ENCODE measurements at regions not wholly inside any gene's neighbourhood (a gene's known extent, or its start where the extent isn't known, plus 50 kb on each side); places are given as distances from the start of the nearest gene placed in this dataset.

GRCh38 chr4:10924274-10924673 lies 239.7 kb upstream of the CLNK start:
- no peak for ATAC-seq
- no peak for DNase-seq
- no peaks in the 10 kb centered on the region for H3K27me3 Mint-ChIP-seq (ENCODE audit: low read depth)
- no peaks in the 10 kb centered on the region for H3K36me3 Mint-ChIP-seq (ENCODE audit: insufficient read depth)
- no peaks in the 10 kb centered on the region for H3K4me1 Mint-ChIP-seq (ENCODE audit: low read depth)
- H3K4me3 Mint-ChIP-seq = no peak overlapping the region
- H3K9me3 Mint-ChIP-seq = no peaks in the 10 kb centered on the region

GRCh38 chr4:10917566-10917965 lies 233.0 kb upstream of the CLNK start:
- H3K4me3 Mint-ChIP-seq = no peak overlapping the region
- DNase-seq (no peak), ATAC-seq (no peak)
- no peaks in the 10 kb centered on the region for H3K27me3 Mint-ChIP-seq (ENCODE audit: low read depth)
- H3K36me3 Mint-ChIP-seq (ENCODE audit: insufficient read depth) = no peaks in the 10 kb centered on the region
- H3K4me1 Mint-ChIP-seq (ENCODE audit: low read depth) = no peaks in the 10 kb centered on the region
- H3K9me3 Mint-ChIP-seq = no peaks in the 10 kb centered on the region

GRCh38 chr4:10898072-10898471 lies 213.5 kb upstream of the CLNK start:
- H3K9me3 Mint-ChIP-seq = no peaks in the 10 kb centered on the region
- H3K4me1 Mint-ChIP-seq (ENCODE audit: low read depth) = no peaks in the 10 kb centered on the region
- DNase-seq = no peak
- no peak overlapping the region for H3K4me3 Mint-ChIP-seq
- no peak for ATAC-seq
- no peaks in the 10 kb centered on the region for H3K27me3 Mint-ChIP-seq (ENCODE audit: low read depth)
- H3K36me3 Mint-ChIP-seq (ENCODE audit: insufficient read depth) = no peaks in the 10 kb centered on the region

- no peaks in the 10 kb centered on the region for H3K27me3 Mint-ChIP-seq (ENCODE audit: low read depth)
- H3K9me3 Mint-ChIP-seq = no peaks in the 10 kb centered on the region
- no peaks in the 10 kb centered on the region for H3K36me3 Mint-ChIP-seq (ENCODE audit: insufficient read depth)
- H3K4me3 Mint-ChIP-seq = no peak overlapping the region
- no peak for ATAC-seq
- no peaks in the 10 kb centered on the region for H3K4me1 Mint-ChIP-seq (ENCODE audit: low read depth)
- no peak for DNase-seq
Measured at GRCh38 chr4:10897076-10897475, 212.5 kb upstream of the CLNK start.

GRCh38 chr4:10893395-10893794 lies 208.8 kb upstream of the CLNK start:
- no peaks in the 10 kb centered on the region for H3K4me1 Mint-ChIP-seq (ENCODE audit: low read depth)
- H3K27me3 Mint-ChIP-seq (ENCODE audit: low read depth) = no peaks in the 10 kb centered on the region
- H3K36me3 Mint-ChIP-seq (ENCODE audit: insufficient read depth) = no peaks in the 10 kb centered on the region
- ATAC-seq (no peak), DNase-seq (no peak)
- H3K9me3 Mint-ChIP-seq = no peaks in the 10 kb centered on the region
- no peak overlapping the region for H3K4me3 Mint-ChIP-seq

GRCh38 chr4:10891866-10892265 lies 207.3 kb upstream of the CLNK start:
- no peaks in the 10 kb centered on the region for H3K4me1 Mint-ChIP-seq (ENCODE audit: low read depth)
- H3K36me3 Mint-ChIP-seq (ENCODE audit: insufficient read depth) = no peaks in the 10 kb centered on the region

GRCh38 chr4:10889819-10890218 lies 205.3 kb upstream of the CLNK start:
- H3K27me3 Mint-ChIP-seq (ENCODE audit: low read depth) = no peaks in the 10 kb centered on the region
- no peak for ATAC-seq
- no peak overlapping the region for H3K4me3 Mint-ChIP-seq
- H3K9me3 Mint-ChIP-seq = no peaks in the 10 kb centered on the region
- no peaks in the 10 kb centered on the region for H3K4me1 Mint-ChIP-seq (ENCODE audit: low read depth)
- H3K36me3 Mint-ChIP-seq (ENCODE audit: insufficient read depth) = no peaks in the 10 kb centered on the region
- DNase-seq = no peak

More at GRCh38 chr4:10891866-10892265, 207.3 kb upstream of the CLNK start:
- Mint-ChIP-seq H3K4me3 (no peak overlapping the region), H3K9me3 (no peaks in the 10 kb centered on the region), H3K27me3 (ENCODE audit: low read depth) (no peaks in the 10 kb centered on the region)
- DNase-seq = no peak
- ATAC-seq = no peak

- Mint-ChIP-seq H3K9me3 (no peaks in the 10 kb centered on the region), H3K4me3 (no peak overlapping the region), H3K27me3 (ENCODE audit: low read depth) (no peaks in the 10 kb centered on the region), H3K4me1 (ENCODE audit: low read depth) (no peaks in the 10 kb centered on the region), H3K36me3 (ENCODE audit: insufficient read depth) (no peaks in the 10 kb centered on the region)
- no peak for ATAC-seq
- DNase-seq = no peak
Measured at GRCh38 chr4:10879411-10880110, 195.0 kb upstream of the CLNK start.

- no peak for DNase-seq
- H3K4me3 Mint-ChIP-seq = no peak overlapping the region
- H3K27me3 Mint-ChIP-seq (ENCODE audit: low read depth) = no peaks in the 10 kb centered on the region
- no peaks in the 10 kb centered on the region for H3K4me1 Mint-ChIP-seq (ENCODE audit: low read depth)
- no peaks in the 10 kb centered on the region for H3K36me3 Mint-ChIP-seq (ENCODE audit: insufficient read depth)
- no peak for ATAC-seq
- no peaks in the 10 kb centered on the region for H3K9me3 Mint-ChIP-seq
Measured at GRCh38 chr4:10878861-10879260, 194.3 kb upstream of the CLNK start.

- ATAC-seq (no peak), DNase-seq (no peak)
- Mint-ChIP-seq H3K4me3 (no peak overlapping the region), H3K36me3 (ENCODE audit: insufficient read depth) (no peaks in the 10 kb centered on the region), H3K9me3 (no peaks in the 10 kb centered on the region), H3K27me3 (ENCODE audit: low read depth) (no peaks in the 10 kb centered on the region), H3K4me1 (ENCODE audit: low read depth) (no peaks in the 10 kb centered on the region)
Measured at GRCh38 chr4:10877076-10877475, 192.5 kb upstream of the CLNK start.

- ATAC-seq = no peak
- no peaks in the 10 kb centered on the region for H3K4me1 Mint-ChIP-seq (ENCODE audit: low read depth)
Measured at GRCh38 chr4:10875144-10875799, 190.7 kb upstream of the CLNK start.

GRCh38 chr4:10873809-10874208 lies 189.2 kb upstream of the CLNK start:
- no peaks in the 10 kb centered on the region for H3K36me3 Mint-ChIP-seq (ENCODE audit: insufficient read depth)
- H3K4me3 Mint-ChIP-seq = no peak overlapping the region
- DNase-seq (no peak), ATAC-seq (no peak)
- H3K4me1 Mint-ChIP-seq (ENCODE audit: low read depth) = no peaks in the 10 kb centered on the region
- H3K9me3 Mint-ChIP-seq = no peaks in the 10 kb centered on the region
- H3K27me3 Mint-ChIP-seq (ENCODE audit: low read depth) = no peaks in the 10 kb centered on the region

More at GRCh38 chr4:10875144-10875799, 190.7 kb upstream of the CLNK start:
- Mint-ChIP-seq H3K36me3 (ENCODE audit: insufficient read depth) (no peaks in the 10 kb centered on the region), H3K27me3 (ENCODE audit: low read depth) (no peaks in the 10 kb centered on the region), H3K4me3 (no peak overlapping the region), H3K9me3 (no peaks in the 10 kb centered on the region)
- no peak for DNase-seq

- Mint-ChIP-seq H3K27me3 (ENCODE audit: low read depth) (no peaks in the 10 kb centered on the region), H3K4me3 (no peak overlapping the region), H3K36me3 (ENCODE audit: insufficient read depth) (no peaks in the 10 kb centered on the region), H3K9me3 (no peaks in the 10 kb centered on the region), H3K4me1 (ENCODE audit: low read depth) (no peaks in the 10 kb centered on the region)
- ATAC-seq (no peak), DNase-seq (no peak)
Measured at GRCh38 chr4:10872833-10873517, 188.4 kb upstream of the CLNK start.

GRCh38 chr4:10866666-10867065 lies 182.1 kb upstream of the CLNK start:
- no peak for ATAC-seq
- H3K36me3 Mint-ChIP-seq (ENCODE audit: insufficient read depth) = no peaks in the 10 kb centered on the region
- no peaks in the 10 kb centered on the region for H3K4me1 Mint-ChIP-seq (ENCODE audit: low read depth)
- DNase-seq = no peak
- no peaks in the 10 kb centered on the region for H3K27me3 Mint-ChIP-seq (ENCODE audit: low read depth)
- H3K4me3 Mint-ChIP-seq = no peak overlapping the region
- H3K9me3 Mint-ChIP-seq = no peaks in the 10 kb centered on the region

- Mint-ChIP-seq H3K9me3 (peaks cover 10% of the 10 kb centered on the region), H3K4me3 (no peak overlapping the region), H3K36me3 (ENCODE audit: insufficient read depth) (no peaks in the 10 kb centered on the region), H3K4me1 (ENCODE audit: low read depth) (no peaks in the 10 kb centered on the region), H3K27me3 (ENCODE audit: low read depth) (no peaks in the 10 kb centered on the region)
- no peak for ATAC-seq
- DNase-seq = no peak
Measured at GRCh38 chr4:10861036-10861435, 176.5 kb upstream of the CLNK start.

Data from activated T-cell treated with anti-CD3 and anti-CD28 coated beads, Interleukin-2, amount 50 U/mL, for 4 hours (primary cell).